HG03159 (cell line): ENCODE measurements at regions not wholly inside any gene's neighbourhood (a gene's known extent, or its start where the extent isn't known, plus 50 kb on each side); places are given as distances from the start of the nearest gene placed in this dataset.
"Not testable (repeated sequence)": the region's sequence is repeated elsewhere in the genome, so short reads cannot be mapped to it uniquely, and the experiment has no call there.

Source experiments
- ATAC-seq: cut with Tn5 transposase; IDR thresholded peaks from one replicate; pipeline ENCODE4 v1.9.1; 2021; ENCODE audit warnings: mild to moderate bottlenecking, moderate library complexity; ENCODE audit not compliant: unreplicated experiment

- no peak for ATAC-seq
Measured at GRCh38 chr2:212791569-212791968, 253.0 kb upstream of the ERBB4 start.

- not testable (repeated sequence) for ATAC-seq
Measured at GRCh38 chr2:212786088-212786487, 247.5 kb upstream of the ERBB4 start.

- ATAC-seq = peak; percentile 76
Measured at GRCh38 chr2:212777020-212777491, 238.5 kb upstream of the ERBB4 start.

GRCh38 chr2:212773808-212774339, 235.3 kb upstream of the ERBB4 start:
- ATAC-seq = no peak

GRCh38 chr2:212770240-212770639, 231.6 kb upstream of the ERBB4 start:
- no peak for ATAC-seq

- ATAC-seq = no peak
Measured at GRCh38 chr2:212766921-212767320, 228.3 kb upstream of the ERBB4 start.

- no peak for ATAC-seq
Measured at GRCh38 chr2:212752730-212753351, 214.2 kb upstream of the ERBB4 start.

- ATAC-seq = peak; percentile 95
Measured at GRCh38 chr2:212745359-212745758, 206.8 kb upstream of the ERBB4 start.

- no peak for ATAC-seq
Measured at GRCh38 chr2:212737392-212738172, 199.0 kb upstream of the ERBB4 start.

GRCh38 chr2:212736385-212736726, 197.8 kb upstream of the ERBB4 start:
- ATAC-seq = no peak

GRCh38 chr2:212733273-212733672, 194.7 kb upstream of the ERBB4 start:
- no peak for ATAC-seq

GRCh38 chr2:212732860-212733259, 194.3 kb upstream of the ERBB4 start:
- ATAC-seq = no peak

GRCh38 chr2:212730994-212731393, 192.4 kb upstream of the ERBB4 start:
- ATAC-seq = peak; percentile 80

GRCh38 chr2:212728717-212729116, 190.1 kb upstream of the ERBB4 start:
- ATAC-seq = no peak

- ATAC-seq = peak; percentile 54
Measured at GRCh38 chr2:212727751-212728150, 189.1 kb upstream of the ERBB4 start.

GRCh38 chr2:212726403-212726802, 187.8 kb upstream of the ERBB4 start:
- no peak for ATAC-seq

GRCh38 chr2:212725180-212725579, 186.6 kb upstream of the ERBB4 start:
- ATAC-seq = no peak

- no peak for ATAC-seq
Measured at GRCh38 chr2:212723226-212723625, 184.6 kb upstream of the ERBB4 start.

- ATAC-seq = no peak
Measured at GRCh38 chr2:212722046-212722445, 183.4 kb upstream of the ERBB4 start.

GRCh38 chr2:212721026-212721451, 182.4 kb upstream of the ERBB4 start:
- no peak for ATAC-seq

GRCh38 chr2:212715411-212715810, 176.8 kb upstream of the ERBB4 start:
- not testable (repeated sequence) for ATAC-seq

GRCh38 chr2:212713681-212714080, 175.1 kb upstream of the ERBB4 start:
- ATAC-seq = no peak
